GM19193 (cell line): ENCODE measurements at regions not wholly inside any gene's neighbourhood (a gene's known extent, or its start where the extent isn't known, plus 50 kb on each side); places are given as distances from the start of the nearest gene placed in this dataset.

Source experiments
- POLR2A ChIP-seq: IDR thresholded peaks from 4 replicates; pipeline ENCODE4 v1.6.1; 2011; ENCODE audit not compliant: insufficient read depth, insufficient read length; ENCODE audit errors: extremely low read depth

GRCh38 chr7:65080799-65081668 lies 74.5 kb upstream of the ERV3-1 start:
- TF ChIP-seq POLR2A: peak; percentile 64
